ENCODE measurements at regions not wholly inside any gene's neighbourhood (a gene's known extent, or its start where the extent isn't known, plus 50 kb on each side); places are given as distances from the start of the nearest gene placed in this dataset.

DNA sequence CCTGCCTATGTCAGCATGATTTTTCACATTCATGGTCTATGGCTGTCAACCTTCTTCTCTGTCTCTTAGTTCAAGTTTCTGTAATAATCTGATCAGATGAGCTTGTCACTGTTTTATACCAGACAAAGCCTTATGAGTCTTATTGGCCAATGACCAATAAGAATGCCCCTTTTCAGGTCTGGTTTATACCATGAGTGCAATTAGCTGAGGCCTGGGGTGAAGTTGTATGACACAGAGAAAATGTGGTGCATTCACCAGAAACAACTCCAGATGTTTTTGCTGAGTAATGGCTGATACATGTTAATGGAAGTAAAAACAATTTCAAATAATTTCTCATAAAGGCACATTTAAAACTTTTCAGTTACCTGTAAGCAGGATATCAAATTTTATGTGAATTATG, 218.6 kb upstream of the CDH8 start:
- H3K27ac ChIP-seq (ENCODE audit: low read depth, low read length) = no peak overlapping the region
- no peaks in the 10 kb centered on the region for H3K27me3 ChIP-seq (ENCODE audit: control insufficient read depth, low read length)
- no peaks in the 10 kb centered on the region; the same call in 1 of the 2 replicates for H3K9me3 ChIP-seq (ENCODE audit: control insufficient read depth, insufficient read depth, low read length)
- no peaks in the 10 kb centered on the region for H3K9me2 ChIP-seq (replicated peaks; ENCODE audit: control insufficient read depth, low read length)
- H3K4me2 ChIP-seq (ENCODE audit: low read length) = no peak overlapping the region
- H3K36me3 ChIP-seq (ENCODE audit: control insufficient read depth, low read length) = no peaks in the 10 kb centered on the region
- TF ChIP-seq EZH2phosphoT487 (IDR thresholded peaks at IDR 0.05; ENCODE audit: borderline replicate concordance, low read length) = no peak
- TF ChIP-seq, protein P1, sequence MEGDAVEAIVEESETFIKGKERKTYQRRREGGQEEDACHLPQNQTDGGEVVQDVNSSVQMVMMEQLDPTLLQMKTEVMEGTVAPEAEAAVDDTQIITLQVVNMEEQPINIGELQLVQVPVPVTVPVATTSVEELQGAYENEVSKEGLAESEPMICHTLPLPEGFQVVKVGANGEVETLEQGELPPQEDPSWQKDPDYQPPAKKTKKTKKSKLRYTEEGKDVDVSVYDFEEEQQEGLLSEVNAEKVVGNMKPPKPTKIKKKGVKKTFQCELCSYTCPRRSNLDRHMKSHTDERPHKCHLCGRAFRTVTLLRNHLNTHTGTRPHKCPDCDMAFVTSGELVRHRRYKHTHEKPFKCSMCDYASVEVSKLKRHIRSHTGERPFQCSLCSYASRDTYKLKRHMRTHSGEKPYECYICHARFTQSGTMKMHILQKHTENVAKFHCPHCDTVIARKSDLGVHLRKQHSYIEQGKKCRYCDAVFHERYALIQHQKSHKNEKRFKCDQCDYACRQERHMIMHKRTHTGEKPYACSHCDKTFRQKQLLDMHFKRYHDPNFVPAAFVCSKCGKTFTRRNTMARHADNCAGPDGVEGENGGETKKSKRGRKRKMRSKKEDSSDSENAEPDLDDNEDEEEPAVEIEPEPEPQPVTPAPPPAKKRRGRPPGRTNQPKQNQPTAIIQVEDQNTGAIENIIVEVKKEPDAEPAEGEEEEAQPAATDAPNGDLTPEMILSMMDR (IDR thresholded peaks at IDR 0.05; ENCODE audit: low read depth, low read length, poor library complexity, severe bottlenecking) = no peak
- no peak overlapping the region for H3K4me3 ChIP-seq (ENCODE audit: low read length)
- H3F3A ChIP-seq (ENCODE audit: control insufficient read depth, insufficient read depth) = no peaks in the 10 kb centered on the region
- H3K4me1 ChIP-seq (ENCODE audit: control insufficient read depth, low read length) = no peaks in the 10 kb centered on the region
- no peaks in the 10 kb centered on the region for H3K79me2 ChIP-seq (ENCODE audit: control insufficient read depth, low read length)
- H4K20me1 ChIP-seq (ENCODE audit: control insufficient read depth, insufficient read depth, low read depth, low read length) = no peaks in the 10 kb centered on the region

DNA sequence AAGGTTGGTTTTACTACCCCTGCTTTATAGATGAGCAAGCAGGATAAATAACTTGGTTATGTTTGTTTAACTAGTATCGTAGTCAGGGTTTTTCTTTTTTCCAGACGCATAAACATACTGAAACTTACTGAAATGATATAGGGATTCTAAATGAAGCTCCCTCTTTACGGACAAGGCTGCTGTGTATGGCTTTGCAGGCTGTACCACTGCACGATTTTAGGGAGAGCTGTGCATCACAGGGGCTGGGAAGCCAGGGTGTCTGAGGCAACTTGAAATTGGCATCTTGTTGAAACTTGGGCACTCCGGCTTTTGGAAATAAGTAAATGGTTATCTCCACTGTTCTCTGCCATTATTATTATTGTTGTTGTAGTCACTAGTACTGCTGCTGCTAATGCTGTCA, 218.1 kb upstream of the CDH8 start:
- TF ChIP-seq, protein P1 (IDR thresholded peaks at IDR 0.05; ENCODE audit: low read depth, low read length, poor library complexity, severe bottlenecking) = no peak
- TF ChIP-seq EZH2phosphoT487 (IDR thresholded peaks at IDR 0.05; ENCODE audit: borderline replicate concordance, low read length) = no peak
- Histone ChIP-seq H3F3A (ENCODE audit: control insufficient read depth, insufficient read depth) (no peaks in the 10 kb centered on the region), H3K4me2 (ENCODE audit: low read length) (no peak overlapping the region), H3K79me2 (ENCODE audit: control insufficient read depth, low read length) (no peaks in the 10 kb centered on the region), H4K20me1 (ENCODE audit: control insufficient read depth, insufficient read depth, low read depth, low read length) (no peaks in the 10 kb centered on the region), H3K27me3 (ENCODE audit: control insufficient read depth, low read length) (no peaks in the 10 kb centered on the region), H3K4me3 (ENCODE audit: low read length) (no peak overlapping the region), H3K27ac (ENCODE audit: low read depth, low read length) (no peak overlapping the region), H3K9me3 (ENCODE audit: control insufficient read depth, insufficient read depth, low read length) (no peaks in the 10 kb centered on the region; the same call in 1 of the 2 replicates), H3K36me3 (ENCODE audit: control insufficient read depth, low read length) (no peaks in the 10 kb centered on the region), H3K4me1 (ENCODE audit: control insufficient read depth, low read length) (no peaks in the 10 kb centered on the region), H3K9me2 (replicated peaks; ENCODE audit: control insufficient read depth, low read length) (no peaks in the 10 kb centered on the region)

DNA sequence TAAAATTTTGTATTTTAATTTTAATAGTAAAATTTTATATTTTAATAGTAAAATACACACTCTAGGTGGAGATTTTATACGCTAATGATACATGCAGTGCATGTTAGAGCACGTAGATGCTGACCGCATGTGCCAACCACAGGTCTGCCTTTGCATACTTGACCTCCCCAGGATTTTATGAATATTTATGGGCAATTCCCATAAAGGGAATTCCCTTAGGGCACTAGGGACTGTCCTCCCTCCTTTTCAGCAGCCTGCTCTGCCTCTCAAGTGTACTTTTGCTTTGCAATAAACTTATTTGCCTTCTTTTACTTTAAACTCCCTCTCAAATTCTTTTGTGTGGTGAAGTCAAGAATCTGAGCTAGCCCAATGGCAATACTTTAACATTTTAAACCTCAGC, 217.7 kb upstream of the CDH8 start:
- no peaks in the 10 kb centered on the region for H3K36me3 ChIP-seq (ENCODE audit: control insufficient read depth, low read length)
- H3F3A ChIP-seq (ENCODE audit: control insufficient read depth, insufficient read depth) = no peaks in the 10 kb centered on the region
- no peak overlapping the region for H3K4me3 ChIP-seq (ENCODE audit: low read length)
- no peaks in the 10 kb centered on the region for H3K9me2 ChIP-seq (replicated peaks; ENCODE audit: control insufficient read depth, low read length)
- no peaks in the 10 kb centered on the region for H3K4me1 ChIP-seq (ENCODE audit: control insufficient read depth, low read length)
- H3K27me3 ChIP-seq (ENCODE audit: control insufficient read depth, low read length) = no peaks in the 10 kb centered on the region
- H3K27ac ChIP-seq (ENCODE audit: low read depth, low read length) = no peak overlapping the region
- no peaks in the 10 kb centered on the region; the same call in 1 of the 2 replicates for H3K9me3 ChIP-seq (ENCODE audit: control insufficient read depth, insufficient read depth, low read length)
- H4K20me1 ChIP-seq (ENCODE audit: control insufficient read depth, insufficient read depth, low read depth, low read length) = no peaks in the 10 kb centered on the region
- no peaks in the 10 kb centered on the region for H3K79me2 ChIP-seq (ENCODE audit: control insufficient read depth, low read length)
- H3K4me2 ChIP-seq (ENCODE audit: low read length) = no peak overlapping the region
- no peak for TF ChIP-seq EZH2phosphoT487 (IDR thresholded peaks at IDR 0.05; ENCODE audit: borderline replicate concordance, low read length)
- TF ChIP-seq, protein P1 (IDR thresholded peaks at IDR 0.05; ENCODE audit: low read depth, low read length, poor library complexity, severe bottlenecking) = no peak

DNA sequence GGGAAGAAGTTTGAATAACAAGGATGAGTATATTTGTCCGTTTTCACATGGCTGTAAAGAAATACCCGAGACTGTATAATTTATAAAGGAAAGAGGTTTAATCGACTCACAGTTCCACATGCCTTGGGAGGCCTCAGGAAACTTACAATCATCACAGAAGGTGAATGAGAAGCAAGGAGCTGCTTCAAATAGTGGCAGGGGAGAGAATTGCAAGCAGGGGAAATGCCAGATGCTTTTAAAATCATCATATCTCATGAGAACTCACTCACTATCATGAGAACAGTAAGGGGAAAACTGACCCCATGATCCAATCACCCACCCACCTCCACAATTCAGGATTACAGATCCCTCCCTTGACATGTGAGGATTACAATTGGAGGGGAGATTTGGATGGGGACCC, 212.8 kb upstream of the CDH8 start:
- TF ChIP-seq, protein P1 (IDR thresholded peaks at IDR 0.05; ENCODE audit: low read depth, low read length, poor library complexity, severe bottlenecking) = no peak
- TF ChIP-seq EZH2phosphoT487 (IDR thresholded peaks at IDR 0.05; ENCODE audit: borderline replicate concordance, low read length) = no peak
- Histone ChIP-seq H3K9me2 (replicated peaks; ENCODE audit: control insufficient read depth, low read length) (no peaks in the 10 kb centered on the region), H3K27me3 (ENCODE audit: control insufficient read depth, low read length) (no peaks in the 10 kb centered on the region), H3K9me3 (ENCODE audit: control insufficient read depth, insufficient read depth, low read length) (no peaks in the 10 kb centered on the region), H3K27ac (ENCODE audit: low read depth, low read length) (no peak overlapping the region), H4K20me1 (ENCODE audit: control insufficient read depth, insufficient read depth, low read depth, low read length) (no peaks in the 10 kb centered on the region), H3K4me2 (ENCODE audit: low read length) (no peak overlapping the region), H3K4me3 (ENCODE audit: low read length) (no peak overlapping the region), H3F3A (ENCODE audit: control insufficient read depth, insufficient read depth) (no peaks in the 10 kb centered on the region), H3K4me1 (ENCODE audit: control insufficient read depth, low read length) (no peaks in the 10 kb centered on the region), H3K79me2 (ENCODE audit: control insufficient read depth, low read length) (no peaks in the 10 kb centered on the region), H3K36me3 (ENCODE audit: control insufficient read depth, low read length) (no peaks in the 10 kb centered on the region)

Data from DOHH2 (cell line).